ENCODE measurements at regions not wholly inside any gene's neighbourhood (a gene's known extent, or its start where the extent isn't known, plus 50 kb on each side); places are given as distances from the start of the nearest gene placed in this dataset.

GRCh38 chr13:80633251-80633650 lies 292.3 kb upstream of the SPRY2 start (continued):
- TF ChIP-seq CTCF (conservative IDR thresholded peaks at IDR 0.05; ENCODE audit: low read depth in 2 of 2), result no peak
- no peak for TF ChIP-seq ZNF114 (CRISPR knock-in tag; IDR thresholded peaks at IDR 0.05)
- TF ChIP-seq NANOG (IDR thresholded peaks at IDR 0.05; ENCODE audit: borderline replicate concordance), result no peak
- no peak for TF ChIP-seq CREB1 (CRISPR knock-in tag; IDR thresholded peaks at IDR 0.05; ENCODE audit: low read depth)

- H3K27me3 Mint-ChIP-seq (ENCODE audit: insufficient read depth, low read depth, poor library complexity), result no peaks in the 10 kb centered on the region
- no peak for ATAC-seq
- Histone ChIP-seq H3K4me1 (ENCODE audit: insufficient read depth) (no peaks in the 10 kb centered on the region), H3K27me3 (ENCODE audit: insufficient read depth) (no peaks in the 10 kb centered on the region), H3K4me2 (no peak overlapping the region), H3K4me3 (no peak overlapping the region), H2AFZ (no peak overlapping the region), H3F3A (replicated peaks; ENCODE audit: low read depth) (no peaks in the 10 kb centered on the region), H3K27ac (ENCODE audit: low read depth) (no peak overlapping the region), H3K9me2 (ENCODE audit: insufficient read depth) (no peaks in the 10 kb centered on the region), H3K79me2 (replicated peaks; ENCODE audit: insufficient read depth) (no peaks in the 10 kb centered on the region), H4K20me1 (replicated peaks; ENCODE audit: insufficient read depth) (no peaks in the 10 kb centered on the region), H3K36me3 (ENCODE audit: insufficient read depth) (no peaks in the 10 kb centered on the region)
- TF ChIP-seq NANOG (IDR thresholded peaks at IDR 0.05; ENCODE audit: borderline replicate concordance) (no peak), CREB1 (CRISPR knock-in tag; IDR thresholded peaks at IDR 0.05; ENCODE audit: low read depth) (no peak), CTCF (conservative IDR thresholded peaks at IDR 0.05; ENCODE audit: low read depth in 2 of 2) (no peak)
- H3K4me3 Mint-ChIP-seq, result no peak overlapping the region
- H3K9me3 Mint-ChIP-seq, result no peaks in the 10 kb centered on the region
- H3K4me1 Mint-ChIP-seq, result no peaks in the 10 kb centered on the region; the same call in 2 of the 3 replicates
- no peaks in the 10 kb centered on the region for H3K36me3 Mint-ChIP-seq (ENCODE audit: low read depth)
- no peak for DNase-seq (ENCODE audit: low spot score)
- no peak overlapping the region for H3K27ac Mint-ChIP-seq
These were observed 289.8 kb upstream of the SPRY2 start for GRCh38 chr13:80630685-80631121.

- no peaks in the 10 kb centered on the region for H3K4me1 ChIP-seq (ENCODE audit: insufficient read depth)
- H2AFZ ChIP-seq, result no peak overlapping the region
- H3K27ac Mint-ChIP-seq, result no peak overlapping the region
- no peak for DNase-seq (ENCODE audit: low spot score)
- no peaks in the 10 kb centered on the region for H3K36me3 ChIP-seq (ENCODE audit: insufficient read depth)
- no peaks in the 10 kb centered on the region for H3K79me2 ChIP-seq (replicated peaks; ENCODE audit: insufficient read depth)
- H3K4me3 ChIP-seq, result no peak overlapping the region
- H3F3A ChIP-seq (replicated peaks; ENCODE audit: low read depth), result no peaks in the 10 kb centered on the region
- no peak overlapping the region for H3K4me2 ChIP-seq
- H3K9me2 ChIP-seq (ENCODE audit: insufficient read depth), result peaks cover 3% of the 10 kb centered on the region; the same call in 1 of the 2 replicates
- H3K9me3 Mint-ChIP-seq, result no peaks in the 10 kb centered on the region
- H3K27ac ChIP-seq (ENCODE audit: low read depth), result no peak overlapping the region
- no peak for ATAC-seq
- H3K4me3 Mint-ChIP-seq, result no peak overlapping the region
- H4K20me1 ChIP-seq (replicated peaks; ENCODE audit: insufficient read depth), result no peaks in the 10 kb centered on the region
- H3K27me3 Mint-ChIP-seq (ENCODE audit: insufficient read depth, low read depth, poor library complexity), result no peaks in the 10 kb centered on the region
- no peaks in the 10 kb centered on the region for H3K4me1 Mint-ChIP-seq
- no peaks in the 10 kb centered on the region for H3K27me3 ChIP-seq (ENCODE audit: insufficient read depth)
- no peaks in the 10 kb centered on the region for H3K36me3 Mint-ChIP-seq (ENCODE audit: low read depth)
- no peak for TF ChIP-seq ZNF114 (CRISPR knock-in tag; IDR thresholded peaks at IDR 0.05)
- no peak for TF ChIP-seq ZNF331 (CRISPR knock-in tag; IDR thresholded peaks at IDR 0.05; ENCODE audit: low read depth)
- no peak for TF ChIP-seq EZH2 (IDR thresholded peaks at IDR 0.05; ENCODE audit: low read depth, unreplicated experiment)
- no peak for TF ChIP-seq JUNB (IDR thresholded peaks at IDR 0.05; ENCODE audit: unreplicated experiment)
- TF ChIP-seq STAT1 (IDR thresholded peaks at IDR 0.05; ENCODE audit: unreplicated experiment), result no peak
- TF ChIP-seq CTCF (conservative IDR thresholded peaks at IDR 0.05; ENCODE audit: low read depth in 2 of 2), result no peak
- no peak for TF ChIP-seq POLR2AphosphoS5 (IDR thresholded peaks at IDR 0.05; ENCODE audit: low read depth)
These were observed 277.9 kb upstream of the SPRY2 start for GRCh38 chr13:80618781-80619180.
